Naive B cell (primary cell): ENCODE measurements at regions not wholly inside any gene's neighbourhood (a gene's known extent, or its start where the extent isn't known, plus 50 kb on each side); places are given as distances from the start of the nearest gene placed in this dataset.

ENCODE experiments used
- ATAC-seq, 2 donors: fragments of 150-1000 bp; cut with Tn5 transposase; 2 replicates each; pipeline ENCODE4 v1.10.0; 2021; ENCODE audit warnings: low read depth in 2 of 2, mild to moderate bottlenecking in 2 of 2, moderate library complexity in 2 of 2
- DNase-seq: peaks from one replicate; pipeline ENCODE4 v3.0.0; 2022
- H3K27ac Mint-ChIP-seq, 6 donors: one replicate each; pipeline ENCODE4 v1.8.0; 2020 to 2022; ENCODE audit warnings: mild to moderate bottlenecking in 6 of 6, mixed read lengths in 6 of 6, moderate library complexity in 5 of 6, inconsistent platforms in 2 of 6
- H3K27me3 Mint-ChIP-seq, 3 donors: one replicate each; pipeline ENCODE4 v1.8.0; 2021 to 2022; ENCODE audit warnings: mixed read lengths in 3 of 3, mild to moderate bottlenecking in 1 of 3
- H3K36me3 Mint-ChIP-seq, 2 donors: one replicate each; pipeline ENCODE4 v1.8.0; 2020 to 2022; ENCODE audit warnings: mixed read lengths in 2 of 2, inconsistent platforms in 1 of 2, mild to moderate bottlenecking in 1 of 2
- H3K4me1 Mint-ChIP-seq, 3 donors: one replicate each; pipeline ENCODE4 v1.8.0; 2020 to 2022; ENCODE audit warnings: mixed read lengths in 3 of 3, inconsistent platforms in 1 of 3, mild to moderate bottlenecking in 1 of 3, moderate library complexity in 1 of 3
- H3K4me3 Mint-ChIP-seq, 8 donors: one replicate each; pipeline ENCODE4 v1.8.0; 2020 to 2022; ENCODE audit warnings: mild to moderate bottlenecking in 8 of 8, mixed read lengths in 8 of 8, moderate library complexity in 8 of 8, inconsistent platforms in 2 of 8
- H3K9me3 Mint-ChIP-seq, 7 donors: one replicate each; pipeline ENCODE4 v1.8.0; 2020 to 2022; ENCODE audit warnings: mixed read lengths in 7 of 7, mild to moderate bottlenecking in 5 of 7, inconsistent platforms in 2 of 7, moderate library complexity in 1 of 7

DNA sequence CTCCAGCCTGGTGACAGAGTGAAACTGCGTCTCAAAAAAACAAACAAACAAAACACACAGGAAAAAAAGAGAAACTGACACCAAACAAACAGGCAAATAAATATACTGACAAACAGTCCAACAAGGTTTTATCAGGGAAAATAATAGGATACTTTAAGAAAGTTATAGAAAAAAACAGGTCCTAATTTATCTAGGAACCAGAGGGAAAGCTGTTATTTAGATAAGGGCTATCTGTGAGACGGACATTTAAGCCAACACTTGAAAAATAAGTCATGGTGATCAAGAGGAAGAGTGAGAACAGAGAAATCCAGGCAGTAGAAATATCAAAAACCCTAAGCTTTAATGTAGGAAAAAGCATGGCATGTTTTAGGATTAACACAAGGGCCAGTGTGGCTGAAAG, 68.9 kb downstream of the FAM217A start:
- H3K36me3 Mint-ChIP-seq = peaks cover 0 to 16% of the 10 kb centered on the region in 2 donors
- peak overlapping the region in 1 of 8 donors; percentile 43 for H3K4me3 Mint-ChIP-seq
- DNase-seq (no peak), ATAC-seq (no peak)
- H3K27me3 Mint-ChIP-seq = no peaks in the 10 kb centered on the region
- H3K27ac Mint-ChIP-seq = peak overlapping the region in 1 of 6 donors; percentile 69
- H3K9me3 Mint-ChIP-seq = no peaks in the 10 kb centered on the region
- H3K4me1 Mint-ChIP-seq = peaks cover 31 to 51% (median 48%) of the 10 kb centered on the region in 3 donors

DNA sequence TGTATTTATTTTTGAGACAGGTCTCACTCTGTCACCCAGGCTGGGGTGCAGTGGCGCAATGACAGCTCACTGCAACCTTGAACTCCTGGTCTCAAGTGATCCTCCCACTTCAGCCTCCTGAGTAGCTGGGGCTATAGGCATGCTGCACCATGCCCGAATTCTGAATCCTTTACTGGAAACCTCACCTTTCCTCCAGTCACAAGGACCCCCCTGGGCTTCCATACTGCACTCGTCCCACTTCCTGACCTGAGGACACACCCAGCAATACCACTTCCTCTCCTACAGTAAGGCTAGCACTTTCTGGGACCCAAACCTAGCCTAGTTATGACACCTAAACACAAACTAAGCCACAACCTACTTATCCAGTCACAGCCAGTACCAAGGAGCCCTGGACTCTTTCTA, 68.2 kb downstream of the FAM217A start:
- no peaks in the 10 kb centered on the region for H3K27me3 Mint-ChIP-seq
- peaks cover 37 to 58% (median 53%) of the 10 kb centered on the region in 3 donors for H3K4me1 Mint-ChIP-seq
- peak overlapping the region in 3 of 6 donors; percentile 49 to 51 (median 50) for H3K27ac Mint-ChIP-seq
- ATAC-seq = no peak
- H3K9me3 Mint-ChIP-seq = no peaks in the 10 kb centered on the region
- peak overlapping the region in 5 of 8 donors; percentile 4 to 85 (median 39) for H3K4me3 Mint-ChIP-seq
- peaks cover 0 to 16% of the 10 kb centered on the region in 2 donors for H3K36me3 Mint-ChIP-seq
- no peak for DNase-seq

DNA sequence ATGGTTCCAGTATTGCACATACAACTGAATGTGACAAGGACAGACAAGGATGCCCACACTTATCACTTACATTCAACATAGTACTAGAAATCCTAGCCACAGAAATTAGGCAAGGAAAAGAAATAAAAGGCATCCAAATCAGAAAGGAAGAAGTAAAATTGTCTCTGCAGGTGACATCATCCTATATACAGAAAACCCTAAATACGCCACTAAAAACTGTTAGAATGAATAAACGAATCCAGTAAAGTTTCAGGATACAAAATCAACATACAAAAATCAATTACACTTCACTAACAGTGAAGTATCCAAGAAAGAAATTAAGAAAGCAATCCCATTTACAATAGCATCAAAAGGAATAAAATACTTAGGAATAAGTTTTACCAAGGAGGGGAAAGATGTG, 66.1 kb downstream of the FAM217A start:
- Mint-ChIP-seq H3K27ac (no peak overlapping the region), H3K27me3 (no peaks in the 10 kb centered on the region), H3K4me1 (peaks cover 51 to 74% (median 66%) of the 10 kb centered on the region in 3 donors), H3K4me3 (peak overlapping the region in 1 of 8 donors; percentile 1), H3K9me3 (no peaks in the 10 kb centered on the region), H3K36me3 (peaks cover 0 to 16% of the 10 kb centered on the region in 2 donors)
- DNase-seq = no peak
- no peak for ATAC-seq

GRCh38 chr6:4017058-4017739, 61.7 kb downstream of the FAM217A start:
- ATAC-seq (no peak), DNase-seq (no peak)
- Mint-ChIP-seq H3K4me3 (peak overlapping the region in 7 of 8 donors; percentile 1 to 99 (median 92)), H3K9me3 (peaks cover 0 to 2% (median 0%) of the 10 kb centered on the region in 7 donors), H3K4me1 (peaks cover 46 to 83% (median 75%) of the 10 kb centered on the region in 3 donors), H3K27me3 (no peaks in the 10 kb centered on the region), H3K36me3 (peaks cover 0 to 17% of the 10 kb centered on the region in 2 donors), H3K27ac (peak overlapping the region; percentile 90 to 99 (median 98))

- Mint-ChIP-seq H3K4me1 (peaks cover 46 to 83% (median 75%) of the 10 kb centered on the region in 3 donors), H3K27ac (peak overlapping the region; percentile 96 to 99 (median 98)), H3K27me3 (no peaks in the 10 kb centered on the region), H3K36me3 (peaks cover 0 to 11% of the 10 kb centered on the region in 2 donors), H3K9me3 (peaks cover 0 to 2% (median 0%) of the 10 kb centered on the region in 7 donors), H3K4me3 (peak overlapping the region; percentile 88 to 99 (median 96))
- DNase-seq (no peak), ATAC-seq (peak in 1 of 2 donors; percentile 14)
Observed at GRCh38 chr6:4017834-4018170, 61.1 kb downstream of the FAM217A start.

DNA sequence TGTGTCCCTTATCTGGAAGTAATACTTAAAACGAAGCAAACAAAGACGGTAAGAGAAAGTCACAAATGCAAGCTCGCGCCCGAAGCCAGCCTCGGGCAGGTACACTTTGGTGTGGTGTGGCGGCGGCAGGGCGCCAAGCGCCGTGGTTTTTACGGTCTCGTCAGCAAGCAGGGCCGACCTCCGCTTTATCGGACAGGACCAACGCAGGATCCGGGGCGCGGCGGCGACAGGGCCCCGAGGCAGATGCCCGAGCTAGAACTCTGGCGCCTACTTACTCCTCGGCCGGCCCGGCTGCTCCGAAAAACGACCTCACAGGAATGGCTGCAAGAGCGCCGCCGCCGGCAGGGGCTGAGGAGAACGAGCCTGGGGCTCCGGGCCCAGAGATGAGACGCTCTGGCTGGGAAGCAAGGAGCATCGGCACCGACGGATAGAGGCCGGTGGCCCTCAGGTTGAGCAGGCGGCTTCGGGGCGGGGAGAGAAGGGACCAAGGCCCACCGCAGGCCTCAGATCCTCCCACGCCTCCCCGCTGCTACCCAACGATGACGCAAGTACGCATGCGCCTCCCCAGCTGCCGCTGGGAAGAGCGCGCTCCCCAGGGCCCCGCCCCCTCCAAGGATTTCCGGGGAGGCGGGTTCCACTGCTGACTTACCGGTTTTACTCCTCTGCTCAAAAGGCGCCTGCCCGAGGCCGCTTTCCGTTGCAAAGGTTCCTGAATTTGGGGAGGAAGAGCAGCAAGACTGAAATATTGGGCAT, 60.6 kb downstream of the FAM217A start:
- DNase-seq (peak; percentile 94), ATAC-seq (peak; percentile 64 to 67)
- Mint-ChIP-seq H3K4me3 (peak overlapping the region; percentile 88 to 99 (median 96)), H3K9me3 (peaks cover 0 to 2% (median 0%) of the 10 kb centered on the region in 7 donors), H3K27me3 (no peaks in the 10 kb centered on the region), H3K27ac (peak overlapping the region; percentile 96 to 99 (median 98)), H3K4me1 (peaks cover 46 to 82% (median 77%) of the 10 kb centered on the region in 3 donors), H3K36me3 (peaks cover 0 to 6% of the 10 kb centered on the region in 2 donors)
